HG02798 (cell line): ENCODE measurements at regions not wholly inside any gene's neighbourhood (a gene's known extent, or its start where the extent isn't known, plus 50 kb on each side); places are given as distances from the start of the nearest gene placed in this dataset.
"Not testable (repeated sequence)": the region's sequence is repeated elsewhere in the genome, so short reads cannot be mapped to it uniquely, and the experiment has no call there.

Experiments
- ATAC-seq: cut with Tn5 transposase; IDR thresholded peaks from one replicate; pipeline ENCODE4 v1.9.1; 2021; ENCODE audit warnings: mild to moderate bottlenecking; ENCODE audit not compliant: unreplicated experiment, poor library complexity

DNA sequence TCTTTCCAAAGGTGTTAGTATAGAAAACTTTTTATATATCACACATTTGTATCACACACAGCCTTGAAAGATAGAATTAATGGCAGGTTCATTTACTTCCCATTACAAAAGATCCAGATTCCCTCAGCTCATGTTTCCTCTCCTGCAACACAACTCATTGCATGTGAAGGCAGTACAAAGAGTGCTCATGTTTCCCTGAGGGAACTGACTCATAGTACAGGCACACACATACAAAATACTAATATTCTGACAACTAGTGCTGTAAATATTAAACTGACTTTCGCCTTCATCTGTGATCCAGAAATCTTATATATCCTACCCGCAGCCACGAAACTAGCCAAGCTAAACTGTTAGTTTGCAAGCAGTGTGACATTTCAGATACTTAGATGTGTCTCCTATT is 819.8 kb upstream of the PCDH7 start:
- no peak for ATAC-seq

DNA sequence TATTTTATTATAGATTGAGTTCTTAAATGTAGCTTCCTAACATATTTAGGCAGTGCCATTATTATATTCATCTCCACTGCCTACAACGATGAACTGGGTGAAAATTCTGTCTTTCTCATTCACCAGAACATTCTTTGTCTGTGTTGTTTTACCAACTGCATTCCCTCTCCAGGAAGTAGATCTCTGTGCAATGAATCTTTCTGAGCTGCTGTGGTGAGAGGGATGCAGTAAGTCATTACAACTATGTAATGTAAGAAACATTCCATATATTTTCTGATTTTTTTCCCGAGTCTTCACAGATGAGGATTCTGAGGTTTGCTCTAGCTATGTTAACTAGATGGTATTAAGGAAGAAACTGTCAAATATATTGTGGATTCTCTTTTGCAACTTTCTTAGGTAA is 811.9 kb upstream of the PCDH7 start:
- ATAC-seq, result no peak

DNA sequence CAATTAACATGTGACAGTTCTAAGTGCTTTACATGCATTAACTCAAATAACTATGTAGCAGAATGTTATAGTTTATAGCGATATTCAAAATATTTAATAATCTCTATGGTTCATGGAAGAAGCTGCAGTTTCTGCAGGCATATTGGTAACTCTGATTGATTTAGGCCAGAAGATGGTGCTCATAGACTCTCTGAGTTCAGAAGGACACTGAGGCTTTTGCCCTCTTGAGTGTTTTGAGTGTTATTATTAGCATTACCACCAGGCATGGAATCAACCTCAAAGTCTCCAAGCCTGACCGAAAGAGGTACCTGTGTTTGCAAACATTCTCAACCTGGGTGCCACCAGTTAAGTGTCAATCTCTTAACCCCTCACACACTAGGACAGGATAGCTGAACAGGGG is 792.3 kb upstream of the PCDH7 start:
- ATAC-seq, result no peak

DNA sequence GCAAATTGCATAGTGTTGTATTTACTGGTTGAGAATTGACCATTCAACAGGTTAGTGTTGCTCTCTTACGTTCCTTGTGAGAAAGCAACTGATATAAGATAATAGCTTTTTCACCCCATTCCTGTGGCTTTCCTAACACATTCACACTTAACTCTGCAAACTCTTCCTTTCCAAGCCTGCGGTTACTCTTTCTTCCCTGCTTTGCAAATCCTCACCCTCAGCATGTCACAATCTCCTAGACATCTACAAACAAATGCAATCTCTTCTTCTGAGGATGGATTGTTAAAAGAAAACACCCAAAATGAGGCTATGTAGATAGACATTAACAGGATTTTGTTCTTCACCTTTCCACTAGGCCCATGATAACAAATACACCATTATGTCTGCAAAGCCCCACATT is 771.7 kb upstream of the PCDH7 start:
- no peak for ATAC-seq

DNA sequence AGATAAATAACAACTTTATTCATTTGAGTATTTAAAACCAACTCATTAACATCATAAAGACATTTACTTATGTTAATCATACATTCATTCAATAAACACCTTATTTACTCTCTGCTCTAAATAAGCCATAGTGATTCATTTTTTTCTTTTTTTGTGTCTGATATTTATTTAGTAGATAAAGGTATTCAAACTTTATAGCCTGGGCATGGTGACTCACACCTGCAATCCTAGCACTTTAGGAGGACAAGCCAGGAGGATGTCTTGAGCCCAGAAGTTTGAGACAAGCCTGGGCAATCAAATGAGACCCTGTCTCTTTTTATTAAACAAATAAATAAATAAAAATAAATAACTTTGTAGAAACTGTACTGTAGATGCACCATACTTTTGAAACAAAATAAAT is 771.3 kb upstream of the PCDH7 start:
- ATAC-seq, result no peak

DNA sequence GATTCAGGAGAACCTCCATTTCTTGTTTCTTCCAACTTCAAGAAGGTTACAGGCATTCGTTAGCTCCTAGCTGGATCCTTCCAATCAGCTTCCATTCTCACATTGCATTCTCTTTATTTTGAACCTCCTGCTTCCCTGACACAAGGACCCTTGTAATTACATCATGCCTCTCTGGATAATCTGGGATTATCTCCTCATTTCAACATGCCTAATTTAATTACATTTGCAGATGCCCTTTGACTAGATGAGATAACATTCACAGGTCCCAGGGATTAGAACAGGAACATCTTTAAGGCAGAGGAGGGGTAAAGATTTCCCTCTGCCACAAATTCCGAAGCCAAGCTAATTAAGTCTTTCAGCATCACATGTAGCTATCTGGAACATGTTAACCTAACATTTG is 753.8 kb upstream of the PCDH7 start:
- no peak for ATAC-seq

DNA sequence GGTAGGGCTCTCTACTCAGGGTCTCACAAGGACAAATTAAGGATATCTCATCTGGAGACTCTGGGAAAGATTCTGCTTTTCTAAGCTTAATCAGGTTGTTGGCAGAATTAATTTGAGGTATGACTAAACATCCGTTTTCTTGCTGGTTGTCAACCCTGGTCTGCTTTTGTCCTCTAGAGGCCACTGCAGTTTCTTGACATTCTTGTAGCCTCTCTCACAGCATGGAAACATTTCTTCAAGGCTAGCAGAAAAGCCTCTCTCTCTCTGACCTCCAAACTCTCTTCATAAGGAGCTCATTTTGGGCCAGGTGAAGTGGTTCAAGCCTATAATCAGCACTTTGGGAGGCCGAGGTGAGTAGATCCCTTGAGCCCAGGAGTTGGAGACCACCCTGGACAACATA is 749.5 kb upstream of the PCDH7 start:
- no peak for ATAC-seq

DNA sequence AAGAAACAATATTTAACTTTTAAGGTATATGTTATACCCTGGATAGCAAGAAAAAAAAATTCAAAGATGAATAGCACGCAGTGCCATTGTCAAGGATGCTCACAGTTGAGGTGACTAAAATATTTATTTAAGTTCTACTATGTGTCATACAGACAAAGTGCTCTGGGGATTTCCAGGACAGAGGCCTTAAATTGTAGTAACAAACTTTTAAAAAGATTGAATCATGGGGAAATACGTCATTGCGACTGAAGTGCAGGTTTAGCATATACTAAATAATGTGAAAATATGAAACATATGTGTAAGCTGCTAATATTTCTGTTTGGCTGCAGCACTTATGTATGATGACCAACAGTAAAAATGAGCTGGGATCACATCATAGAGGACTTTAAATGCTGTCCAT is 748.0 kb upstream of the PCDH7 start:
- ATAC-seq, result no peak

DNA sequence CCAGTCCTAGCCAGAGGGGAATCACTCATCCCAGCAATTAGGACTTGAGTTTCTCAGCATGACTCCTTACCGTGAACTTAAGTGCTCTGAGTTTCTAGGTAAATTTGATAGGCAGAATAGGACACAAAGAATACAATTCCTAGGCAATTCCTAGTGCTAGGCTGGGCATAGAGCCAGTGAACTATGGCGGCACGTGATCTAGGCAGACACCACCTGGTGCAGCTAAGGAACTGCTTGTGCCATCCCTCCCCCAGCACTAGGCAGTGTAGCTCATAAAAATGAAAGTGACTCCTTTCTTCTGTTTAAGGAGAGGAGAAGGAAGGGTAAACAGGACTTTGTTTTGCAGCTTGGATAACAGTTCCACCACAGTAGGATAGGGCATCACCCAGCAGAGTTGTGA is 736.3 kb upstream of the PCDH7 start:
- no peak for ATAC-seq

DNA sequence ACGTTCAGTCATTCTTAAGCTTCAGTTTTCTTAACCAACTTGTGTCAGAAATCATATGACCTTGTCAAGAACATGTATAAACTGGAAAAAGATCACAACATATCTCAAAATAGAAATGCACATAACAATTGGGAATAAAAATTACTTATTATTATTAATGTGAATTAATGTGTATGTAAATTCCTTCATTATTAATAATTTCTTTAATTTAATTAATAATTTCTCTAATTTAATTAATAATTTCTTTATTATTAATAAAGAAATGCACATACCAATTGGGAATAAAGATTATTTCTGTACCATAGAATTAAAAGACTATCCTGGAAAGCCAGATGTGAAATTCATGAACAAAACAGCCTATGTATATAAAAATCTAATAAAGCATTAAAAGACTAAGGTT is 718.5 kb upstream of the PCDH7 start:
- no peak for ATAC-seq

DNA sequence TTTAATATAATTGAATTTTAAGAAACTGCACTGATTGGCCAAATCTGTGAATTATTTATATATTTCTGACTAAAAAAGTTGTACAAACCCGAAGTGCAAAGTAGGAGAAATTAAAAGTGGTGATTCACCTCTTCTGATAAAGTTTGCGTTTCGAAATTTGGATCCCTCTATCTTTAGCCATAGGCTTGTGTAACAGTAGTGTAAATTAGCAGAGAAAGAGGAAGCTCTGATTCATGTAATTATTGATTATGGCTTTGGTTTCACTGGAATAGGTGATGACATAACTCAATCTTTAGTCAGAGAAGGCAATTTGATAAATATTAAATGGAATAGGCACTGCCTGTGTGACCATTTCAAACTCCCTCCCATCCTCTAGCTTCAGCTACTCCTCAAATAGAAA is 717.8 kb upstream of the PCDH7 start:
- ATAC-seq, result no peak

DNA sequence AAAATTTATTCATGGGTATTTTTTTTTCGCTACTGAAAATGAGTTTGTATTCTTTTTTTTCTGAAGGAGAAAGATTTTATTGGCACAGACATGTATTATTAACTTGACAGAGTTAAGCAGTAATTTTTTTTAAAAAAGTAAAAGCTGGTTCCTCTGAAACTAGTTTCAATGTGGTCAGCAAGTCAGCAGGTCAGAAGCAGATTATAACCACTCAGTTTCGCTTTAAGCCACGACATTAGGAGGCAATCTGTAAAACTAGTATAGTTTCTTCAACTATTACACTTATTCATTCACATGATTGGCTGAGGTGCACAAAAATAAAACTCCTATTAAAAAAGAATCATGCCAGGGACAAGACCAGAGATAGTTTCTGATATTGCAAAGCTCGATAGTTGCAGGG is 714.2 kb upstream of the PCDH7 start:
- no peak for ATAC-seq

DNA sequence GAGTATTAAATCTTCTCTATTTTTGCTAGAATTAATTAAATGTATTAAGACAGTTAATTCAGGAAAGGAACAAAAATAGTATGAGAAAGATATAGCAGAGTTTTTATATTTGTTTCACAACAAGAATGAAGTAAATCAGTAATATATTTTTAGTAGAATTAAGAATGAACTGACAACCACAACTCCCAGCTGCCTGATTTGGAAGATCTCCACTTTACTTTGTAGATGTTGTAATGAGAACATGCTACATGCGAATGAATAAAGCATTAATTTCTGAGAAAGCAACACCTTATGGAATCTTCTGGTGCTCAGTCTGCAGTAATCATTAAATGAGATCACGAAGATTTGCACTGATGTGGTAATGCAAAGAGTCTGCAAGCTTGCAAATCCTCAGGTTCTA is 695.6 kb upstream of the PCDH7 start:
- no peak for ATAC-seq

DNA sequence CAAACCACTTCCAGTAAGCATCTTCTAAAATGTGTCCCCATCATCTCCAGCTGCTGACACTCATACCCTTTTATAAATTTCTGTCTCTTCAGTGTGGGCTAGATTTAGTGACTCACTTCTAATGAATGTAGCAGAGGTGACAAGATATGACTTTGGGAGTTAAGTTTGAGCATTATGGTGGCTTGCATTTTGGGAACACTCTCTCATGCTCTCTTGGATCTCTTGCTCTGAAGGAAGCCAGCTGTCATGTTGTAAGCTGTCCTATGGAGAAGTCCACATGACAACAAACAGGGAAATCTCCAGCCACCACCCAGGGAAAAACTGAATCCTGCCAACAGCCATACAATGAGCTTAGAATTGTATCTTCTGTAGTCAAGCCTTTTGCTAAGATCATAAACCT is 691.3 kb upstream of the PCDH7 start:
- ATAC-seq, result no peak

DNA sequence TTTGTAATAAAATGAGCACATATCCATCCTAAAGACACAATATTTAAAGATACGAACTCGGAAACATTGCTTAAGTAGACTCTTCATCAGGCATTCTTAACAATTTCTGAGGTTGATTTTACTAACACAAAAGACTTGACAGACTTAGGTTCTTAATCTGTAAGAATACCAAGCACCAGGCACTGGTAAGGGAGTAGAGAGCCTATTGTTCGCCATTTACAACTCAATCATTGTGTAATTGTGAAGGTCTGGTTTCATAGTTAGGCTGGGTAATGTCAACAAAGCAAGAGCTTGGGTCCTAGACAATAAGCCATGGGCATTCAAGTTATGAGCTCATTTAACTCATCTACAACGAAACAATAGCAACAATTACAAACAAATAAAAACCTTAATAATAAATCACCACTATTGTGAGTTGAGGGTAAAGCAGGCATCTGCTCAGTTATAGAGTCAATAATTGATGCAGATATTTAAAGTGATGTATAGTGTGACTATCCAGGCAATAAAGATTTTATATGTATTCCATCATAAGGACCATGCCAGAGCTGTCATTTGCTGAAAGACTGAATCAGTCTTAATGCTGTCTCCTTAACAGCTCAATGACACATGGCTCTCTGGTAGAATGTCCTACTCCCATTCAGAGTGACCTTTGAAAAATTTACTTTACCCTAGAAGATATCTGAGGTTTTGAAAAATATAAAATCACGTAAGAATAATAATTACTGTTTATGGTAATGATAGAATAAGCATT is 664.0 kb upstream of the PCDH7 start:
- no peak for ATAC-seq

DNA sequence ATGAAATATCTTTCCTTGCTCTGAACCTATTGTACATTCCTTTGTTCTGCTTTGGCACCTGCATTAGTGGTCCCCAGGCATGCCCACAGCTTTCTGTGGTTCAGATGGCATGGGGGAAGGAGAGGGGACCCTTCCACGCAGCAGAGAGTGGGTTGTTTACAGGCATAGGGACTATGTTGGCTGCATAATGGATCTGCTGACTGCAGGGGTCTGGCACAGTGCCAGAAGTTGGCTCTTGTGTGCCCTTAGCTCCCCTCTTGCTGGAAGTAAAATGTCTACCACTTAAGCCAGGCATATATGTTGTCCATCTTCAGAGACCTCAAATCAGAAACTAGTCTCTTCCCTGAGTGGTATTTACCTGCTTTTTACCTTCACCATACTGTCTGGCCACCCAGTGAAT is 651.9 kb upstream of the PCDH7 start:
- ATAC-seq, result no peak

DNA sequence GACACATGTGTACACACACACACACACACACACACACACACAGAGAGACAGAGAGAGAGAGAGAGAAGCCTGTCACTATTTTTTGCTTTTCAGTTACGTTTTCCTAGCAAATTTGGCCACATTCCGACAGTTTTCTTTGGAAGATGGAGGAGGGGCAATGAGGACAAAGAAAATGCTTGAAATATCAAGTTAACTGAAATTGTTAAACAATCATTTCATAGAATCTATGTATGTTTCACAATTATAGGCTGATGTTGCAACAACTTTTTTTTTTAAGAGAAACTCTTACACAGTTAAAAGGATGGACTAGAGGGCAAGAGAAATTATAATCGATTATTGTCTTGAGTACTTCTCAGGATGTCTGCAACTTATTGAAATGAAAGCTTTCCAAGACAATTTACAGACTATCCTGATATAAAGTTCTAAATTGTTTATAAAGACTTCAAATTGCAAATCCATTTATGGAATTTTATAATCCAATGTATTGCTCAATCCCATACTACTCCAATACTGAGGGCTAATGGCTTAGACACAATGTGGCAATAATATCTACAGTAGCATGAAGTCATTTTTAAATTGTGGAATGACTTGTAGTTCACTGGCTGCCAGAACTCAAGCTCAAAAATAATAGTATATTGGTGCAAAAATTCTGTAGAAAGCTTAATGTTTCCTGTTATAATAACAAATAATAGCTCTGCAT is 647.0 kb upstream of the PCDH7 start:
- no peak for ATAC-seq

DNA sequence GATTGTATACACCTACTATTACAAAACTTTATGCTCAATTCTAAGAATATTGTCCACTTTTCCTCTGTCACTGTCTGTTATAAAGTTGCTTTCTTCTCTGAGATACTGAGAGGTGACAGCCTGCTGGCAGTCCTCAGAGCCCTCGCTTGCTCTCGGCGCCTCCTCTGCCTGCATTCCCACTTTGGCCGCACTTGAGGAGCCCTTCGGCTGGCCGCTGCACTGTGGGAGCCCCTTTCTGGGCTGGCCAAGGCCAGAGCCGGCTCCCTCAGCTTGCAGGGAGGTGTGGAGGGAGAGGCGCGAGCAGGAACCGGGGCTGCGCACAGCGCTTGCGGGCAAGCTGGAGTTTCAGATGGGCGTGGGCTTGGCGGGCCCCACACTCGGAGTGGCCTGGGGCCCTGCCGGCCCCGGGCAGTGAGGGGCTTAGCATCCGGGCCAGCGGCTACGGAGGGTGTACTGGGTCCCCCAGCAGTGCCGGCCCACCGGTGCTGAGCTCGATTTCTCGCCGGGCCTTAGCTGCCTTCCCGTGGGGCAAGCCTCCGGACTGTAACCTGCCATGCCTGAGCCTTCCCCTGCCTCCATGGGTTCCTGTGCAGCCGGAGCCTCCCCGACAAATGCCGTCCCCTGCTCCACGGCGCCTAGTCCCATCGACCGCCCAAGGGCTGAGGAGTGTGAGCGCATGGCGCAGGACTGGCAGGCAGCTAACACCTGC is 627.6 kb upstream of the PCDH7 start:
- not testable (repeated sequence) for ATAC-seq

DNA sequence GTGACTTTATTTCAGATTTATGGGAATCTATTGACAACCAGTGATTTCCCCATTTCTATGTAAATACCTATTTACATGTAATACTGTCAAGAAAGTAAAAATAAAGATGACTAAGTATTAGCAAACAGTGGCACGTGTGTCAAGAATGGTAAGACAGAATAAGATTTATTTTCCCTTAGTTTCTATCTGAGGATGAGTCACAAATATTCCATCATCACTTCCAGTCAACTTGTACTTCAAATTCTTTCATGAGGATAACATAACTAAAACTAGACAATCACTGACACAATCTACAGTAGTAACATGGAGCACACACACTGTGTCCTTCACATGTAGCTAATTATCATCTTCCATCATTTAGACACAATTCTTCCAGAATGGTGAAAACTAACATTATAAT is 625.3 kb upstream of the PCDH7 start:
- ATAC-seq, result no peak

DNA sequence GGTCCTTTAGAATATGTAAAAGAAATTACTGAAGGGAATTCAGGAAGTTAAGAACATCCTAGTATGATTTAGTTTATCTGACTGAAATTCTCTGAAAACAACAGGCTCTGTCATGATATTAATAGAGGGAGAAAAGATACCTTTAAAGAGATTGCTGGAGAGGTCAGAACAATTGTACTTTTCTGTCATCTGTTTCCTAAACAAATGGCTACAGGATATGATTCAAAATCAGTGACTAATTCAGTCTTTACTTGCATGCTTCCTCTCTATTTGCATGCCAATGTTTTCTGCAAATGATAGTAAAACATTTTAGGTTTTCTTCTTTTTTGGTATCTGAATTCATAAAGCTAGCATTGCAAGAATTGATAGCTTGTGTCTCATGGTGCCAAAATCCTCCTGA is 616.7 kb upstream of the PCDH7 start:
- no peak for ATAC-seq

DNA sequence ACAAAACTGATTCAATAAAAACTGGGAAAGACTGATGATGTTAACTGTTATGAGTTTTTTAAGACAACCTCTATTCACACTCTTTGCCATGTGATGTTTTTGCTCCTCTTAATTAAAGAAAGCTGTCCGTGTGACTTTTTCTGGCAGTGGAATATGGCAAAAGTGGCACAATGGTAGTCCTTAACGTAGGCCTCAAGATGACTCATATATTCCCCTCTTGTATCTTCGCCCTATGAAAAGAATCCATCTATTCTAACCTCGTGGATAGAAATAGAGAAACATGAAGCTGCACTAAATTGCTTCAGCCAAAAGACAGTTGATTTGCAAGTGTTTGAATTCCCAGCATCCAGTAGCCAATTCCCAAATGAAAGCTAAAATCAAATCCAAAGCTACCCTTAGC is 603.8 kb upstream of the PCDH7 start:
- no peak for ATAC-seq

DNA sequence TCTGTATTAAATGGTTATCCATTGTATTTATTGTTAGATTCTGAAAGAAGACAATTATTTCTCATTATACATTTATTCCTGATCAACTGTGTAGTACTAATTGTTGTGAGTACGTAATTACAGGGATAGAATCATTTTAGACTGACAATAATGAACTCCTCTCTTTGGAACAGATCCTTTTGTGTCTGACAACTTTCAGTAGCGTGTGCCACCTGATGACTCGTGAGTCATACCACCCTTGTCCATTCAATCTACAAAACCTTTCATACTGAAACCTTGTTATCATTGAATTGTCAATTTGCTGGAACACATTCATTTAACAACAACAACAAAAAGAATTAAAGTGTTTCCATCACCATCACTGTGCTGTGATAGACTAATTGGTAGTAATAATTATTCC is 602.7 kb upstream of the PCDH7 start:
- ATAC-seq, result no peak
